ENCODE measurements at regions not wholly inside any gene's neighbourhood (a gene's known extent, or its start where the extent isn't known, plus 50 kb on each side); places are given as distances from the start of the nearest gene placed in this dataset.

DNA sequence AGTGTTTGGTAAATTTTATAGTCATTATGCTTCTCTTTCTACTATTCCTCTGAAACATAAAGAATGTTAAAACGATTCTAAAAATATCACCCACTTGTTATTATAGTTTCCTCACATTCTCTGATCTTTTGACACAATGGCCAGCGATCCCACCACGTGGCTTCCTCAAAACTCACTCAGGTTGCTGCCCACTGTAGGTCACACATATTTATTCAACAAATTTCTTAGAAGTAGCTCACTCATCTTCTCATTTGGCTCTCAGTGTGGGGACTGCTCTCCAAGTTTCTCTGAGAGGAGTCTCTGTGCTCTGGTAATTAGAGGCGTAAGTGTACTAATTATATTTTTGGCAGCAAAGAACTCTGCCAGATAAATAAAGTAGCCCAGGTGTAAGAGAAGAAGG lies 465.4 kb downstream of the CDH11 start:
- CTCF ChIA-PET: no interaction called here
- FAIRE-seq (no peak), DNase-seq (ENCODE audit: low read depth, low spot score) (no peak), ATAC-seq (no peak)
- no peaks in the 10 kb centered on the region for H3K36me3 ChIP-seq (ENCODE audit: control insufficient read depth in 2 of 2, insufficient read depth in 2 of 2, low read length in 1 of 2)
- H3K27ac ChIP-seq (ENCODE audit: control insufficient read depth, insufficient read depth): no peak overlapping the region
- in situ Hi-C loops (cut with MboI): no loop called here
- H3K79me2 ChIP-seq (ENCODE audit: control insufficient read depth, insufficient read depth, low read length): no peaks in the 10 kb centered on the region
- H4K20me1 ChIP-seq (ENCODE audit: control insufficient read depth, insufficient read depth): no peaks in the 10 kb centered on the region
- WGBS (ENCODE audit: insufficient coverage, insufficient replicate concordance, low lambda C conversion rate, missing lambda C conversion rate): 0% methylated on average over 4 of the region's 4 CpGs
- no peaks in the 10 kb centered on the region for H3K4me1 ChIP-seq (ENCODE audit: control insufficient read depth, insufficient read depth, low read length)
- H3K9ac ChIP-seq (ENCODE audit: control insufficient read depth, insufficient read depth, low read length): no peak overlapping the region
- H3K4me2 ChIP-seq (ENCODE audit: control insufficient read depth, insufficient read depth): no peak overlapping the region
- POLR2A ChIA-PET: no interaction called here
- no peak overlapping the region for H2AFZ ChIP-seq (ENCODE audit: control insufficient read depth, low read depth, low read length)
- SMC1A ChIA-PET (ENCODE audit: uncharacterized antibody, unreplicated experiment): no interaction called here
- no peaks in the 10 kb centered on the region for H3K27me3 ChIP-seq (replicated peaks in 1 of 2; ENCODE audit: control insufficient read depth in 2 of 2, insufficient read depth in 2 of 2, low read length in 1 of 2)
- H3K4me3 ChIP-seq: no peak overlapping the region
- RAD21 ChIA-PET (ENCODE audit: unreplicated experiment): no interaction called here
- intact Hi-C loops (cut with micrococcal nuclease; ENCODE audit: unreplicated experiment): no loop called here
- H3K9me3 ChIP-seq (replicated peaks; ENCODE audit: control insufficient read depth, insufficient read depth, low read length): no peaks in the 10 kb centered on the region
- TF ChIP-seq, protein P1, sequence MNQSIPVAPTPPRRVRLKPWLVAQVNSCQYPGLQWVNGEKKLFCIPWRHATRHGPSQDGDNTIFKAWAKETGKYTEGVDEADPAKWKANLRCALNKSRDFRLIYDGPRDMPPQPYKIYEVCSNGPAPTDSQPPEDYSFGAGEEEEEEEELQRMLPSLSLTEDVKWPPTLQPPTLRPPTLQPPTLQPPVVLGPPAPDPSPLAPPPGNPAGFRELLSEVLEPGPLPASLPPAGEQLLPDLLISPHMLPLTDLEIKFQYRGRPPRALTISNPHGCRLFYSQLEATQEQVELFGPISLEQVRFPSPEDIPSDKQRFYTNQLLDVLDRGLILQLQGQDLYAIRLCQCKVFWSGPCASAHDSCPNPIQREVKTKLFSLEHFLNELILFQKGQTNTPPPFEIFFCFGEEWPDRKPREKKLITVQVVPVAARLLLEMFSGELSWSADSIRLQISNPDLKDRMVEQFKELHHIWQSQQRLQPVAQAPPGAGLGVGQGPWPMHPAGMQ (IDR thresholded peaks at IDR 0.05; ENCODE audit: borderline replicate concordance): no peak
- TF ChIP-seq MYC (IDR thresholded peaks at IDR 0.05; ENCODE audit: insufficient read depth, insufficient read length, insufficient replicate concordance, low read length, severe bottlenecking) (no peak), ATF7 (IDR thresholded peaks at IDR 0.05; ENCODE audit: low read depth) (no peak), CREM (IDR thresholded peaks at IDR 0.05; ENCODE audit: low read depth) (no peak), POLR2AphosphoS2 (IDR thresholded peaks at IDR 0.05; ENCODE audit: low read depth, low read length) (no peak)
- TF ChIP-seq, protein P2, sequence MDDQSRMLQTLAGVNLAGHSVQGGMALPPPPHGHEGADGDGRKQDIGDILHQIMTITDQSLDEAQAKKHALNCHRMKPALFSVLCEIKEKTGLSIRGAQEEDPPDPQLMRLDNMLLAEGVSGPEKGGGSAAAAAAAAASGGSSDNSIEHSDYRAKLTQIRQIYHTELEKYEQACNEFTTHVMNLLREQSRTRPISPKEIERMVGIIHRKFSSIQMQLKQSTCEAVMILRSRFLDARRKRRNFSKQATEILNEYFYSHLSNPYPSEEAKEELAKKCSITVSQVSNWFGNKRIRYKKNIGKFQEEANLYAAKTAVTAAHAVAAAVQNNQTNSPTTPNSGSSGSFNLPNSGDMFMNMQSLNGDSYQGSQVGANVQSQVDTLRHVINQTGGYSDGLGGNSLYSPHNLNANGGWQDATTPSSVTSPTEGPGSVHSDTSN (IDR thresholded peaks at IDR 0.05; ENCODE audit: insufficient replicate concordance, low read depth, low read length): no peak
- BruUV-seq (replicated peaks): no TSS peak
